IMR-90 (cell line): ENCODE measurements at regions not wholly inside any gene's neighbourhood (a gene's known extent, or its start where the extent isn't known, plus 50 kb on each side); places are given as distances from the start of the nearest gene placed in this dataset.
"Not testable (repeated sequence)": the region's sequence is repeated elsewhere in the genome, so short reads cannot be mapped to it uniquely, and the experiment has no call there.

Source experiments
- ATAC-seq: fragments of 200-7000 bp; cut with Tn5 transposase; 2 replicates; pipeline ENCODE4 v1.9.1; 2020; ENCODE audit warnings: low read depth, mild to moderate bottlenecking, moderate library complexity
- BruUV-seq: library from RNA; stranded (reverse); fragments of 400-500 nt; replicated peaks from 2 replicates; lab custom pipeline; 2021; lab: Mats Ljungman, UMichigan
- CTCF ChIA-PET: fragments of 300-600 bp; formaldehyde crosslinking; extraction: SDS; loops from one replicate; lab custom pipeline; 2021; ENCODE audit warnings: antibody characterized with exemption; lab: Yijun Ruan, JAX
- POLR2A ChIA-PET: fragments of 300-600 bp; sonication (Branson Sonifier 250); formaldehyde crosslinking; loops from one replicate; lab custom pipeline; 2022; ENCODE audit warnings: antibody characterized with exemption; ENCODE audit not compliant: unreplicated experiment; lab: Charles Lee
- DNase-seq: peaks from one replicate; pipeline ENCODE4 v3.0.0; 2013
- H2AFZ ChIP-seq: replicated peaks from 2 replicates; pipeline ENCODE3; 2013; ENCODE audit warnings: low read length, mild to moderate bottlenecking; ENCODE audit not compliant: poor library complexity
- H2AK5ac ChIP-seq: 2 replicates; pipeline ENCODE4 v1.6.1; 2013; ENCODE audit warnings: low read depth, low read length, inconsistent platforms
- H2AK9ac ChIP-seq: replicated peaks from 2 replicates; pipeline ENCODE3; 2013; ENCODE audit warnings: mild to moderate bottlenecking, low read depth, low read length, moderate library complexity; ENCODE audit not compliant: poor library complexity
- H2BK120ac ChIP-seq: 2 replicates; pipeline ENCODE4 v1.6.1; 2013; ENCODE audit warnings: low read depth, low read length, inconsistent platforms
- H2BK15ac ChIP-seq: 3 replicates; pipeline ENCODE4 v1.6.1; 2013; ENCODE audit warnings: low read depth, low read length, inconsistent platforms
- H2BK20ac ChIP-seq: 2 replicates; pipeline ENCODE4 v1.6.1; 2013; ENCODE audit warnings: low read depth, mild to moderate bottlenecking, inconsistent platforms, low read length, moderate library complexity
- H2BK5ac ChIP-seq: 2 replicates; pipeline ENCODE4 v1.6.1; 2013; ENCODE audit warnings: mild to moderate bottlenecking, low read depth, low read length, inconsistent platforms; ENCODE audit not compliant: poor library complexity, severe bottlenecking
- H3K14ac ChIP-seq: replicated peaks from 2 replicates; pipeline ENCODE4 v1.6.1; 2013; ENCODE audit warnings: low read depth, low read length, inconsistent platforms
- H3K18ac ChIP-seq: 2 replicates; pipeline ENCODE4 v1.6.1; 2013; ENCODE audit warnings: low read depth, low read length, control low read depth
- H3K23ac ChIP-seq: 2 replicates; pipeline ENCODE4 v1.6.1; 2013; ENCODE audit warnings: low read depth, low read length, inconsistent platforms
- H3K27ac ChIP-seq: 2 replicates; pipeline ENCODE4 v1.5.1; 2013; ENCODE audit warnings: mild to moderate bottlenecking, control low read depth, low read length; ENCODE audit not compliant: insufficient read depth
- H3K27me3 ChIP-seq: 2 replicates; pipeline ENCODE4 v1.6.1; 2013; ENCODE audit warnings: low read length; ENCODE audit not compliant: control insufficient read depth, insufficient read depth
- H3K36me3 ChIP-seq: 2 replicates; pipeline ENCODE4 v1.6.1; 2013; ENCODE audit warnings: low read length, mixed read lengths; ENCODE audit not compliant: control insufficient read depth, insufficient read depth
- H3K4ac ChIP-seq: 2 replicates; pipeline ENCODE4 v1.6.1; 2013; ENCODE audit warnings: low read depth, low read length, inconsistent platforms
- H3K4me1 ChIP-seq: 2 replicates; pipeline ENCODE4 v1.6.1; 2013; ENCODE audit warnings: low read length, mixed read lengths; ENCODE audit not compliant: control insufficient read depth, insufficient read depth
- H3K4me2 ChIP-seq: 2 replicates; pipeline ENCODE4 v1.6.1; 2013; ENCODE audit warnings: low read depth, mild to moderate bottlenecking, control low read depth, low read length, moderate library complexity
- H3K4me3 ChIP-seq: 2 replicates; pipeline ENCODE4 v1.5.1; 2013; ENCODE audit warnings: low read depth, mild to moderate bottlenecking, control low read depth, low read length, moderate library complexity; ENCODE audit not compliant: insufficient read depth
- H3K56ac ChIP-seq: 2 replicates; pipeline ENCODE4 v1.6.1; 2013; ENCODE audit warnings: low read length, inconsistent platforms; ENCODE audit not compliant: insufficient read depth; ENCODE audit errors: extremely low read depth
- H3K79me1 ChIP-seq, 2 experiments: 2 replicates each; pipeline ENCODE4 v1.6.1; 2013; ENCODE audit warnings: low read length in 2 of 2, inconsistent platforms in 1 of 2, low read depth in 1 of 2
- H3K9ac ChIP-seq: 2 replicates; pipeline ENCODE4 v1.6.1; 2013; ENCODE audit warnings: low read depth, low read length, control low read depth
- H3K9me1 ChIP-seq: 2 replicates; pipeline ENCODE4 v1.6.1; 2013; ENCODE audit warnings: low read length, inconsistent platforms; ENCODE audit not compliant: insufficient read depth
- H3K9me3 ChIP-seq: 2 replicates; pipeline ENCODE4 v1.6.1; 2013; ENCODE audit warnings: low read length; ENCODE audit not compliant: control insufficient read depth, insufficient read depth
- H4K20me1 ChIP-seq: 2 replicates; pipeline ENCODE4 v1.6.1; 2013; ENCODE audit warnings: low read length, inconsistent platforms; ENCODE audit not compliant: insufficient read depth
- H4K5ac ChIP-seq: 2 replicates; pipeline ENCODE4 v1.6.1; 2013; ENCODE audit warnings: mild to moderate bottlenecking, low read depth, low read length, control low read depth
- H4K8ac ChIP-seq, 2 experiments: 2 replicates each; pipeline ENCODE4 v1.6.1; 2013; ENCODE audit warnings: low read depth in 2 of 2, low read length in 2 of 2, control low read depth in 1 of 2, inconsistent platforms in 1 of 2
- H4K91ac ChIP-seq: 2 replicates; pipeline ENCODE4 v1.6.1; 2013; ENCODE audit warnings: low read depth, low read length, inconsistent platforms; ENCODE audit not compliant: insufficient read depth
- WGBS, 2 experiments: methylation state at CpG; one replicate each; pipeline versions ENCODE4 v1.1.5 to v1.1.7; 2013; ENCODE audit warnings: missing lambda C conversion rate in 2 of 2; ENCODE audit not compliant: insufficient read length in 1 of 2; ENCODE audit errors: extremely low coverage in 2 of 2; 5-methylcytosine and 5-hydroxymethylcytosine counted together
- dilution Hi-C: fragments of 300-500 bp; cut with HindIII; formaldehyde crosslinking; loops from one replicate; pipeline ENCODE4 v1.14.3; 2018; ENCODE audit warnings: low sequenced_read_pairs; ENCODE audit not compliant: unreplicated experiment
- in situ Hi-C: fragments of 300-500 bp; cut with MboI; formaldehyde crosslinking; loops from 3 replicates; pipeline ENCODE4 v1.14.3; 2019; ENCODE audit warnings: low sequenced_read_pairs, inconsistent platforms, mixed read lengths
- intact Hi-C: fragments of 100-400 bp; cut with micrococcal nuclease; formaldehyde crosslinking; loops from 2 replicates; pipeline ENCODE4 v1.10.0; 2022

DNA sequence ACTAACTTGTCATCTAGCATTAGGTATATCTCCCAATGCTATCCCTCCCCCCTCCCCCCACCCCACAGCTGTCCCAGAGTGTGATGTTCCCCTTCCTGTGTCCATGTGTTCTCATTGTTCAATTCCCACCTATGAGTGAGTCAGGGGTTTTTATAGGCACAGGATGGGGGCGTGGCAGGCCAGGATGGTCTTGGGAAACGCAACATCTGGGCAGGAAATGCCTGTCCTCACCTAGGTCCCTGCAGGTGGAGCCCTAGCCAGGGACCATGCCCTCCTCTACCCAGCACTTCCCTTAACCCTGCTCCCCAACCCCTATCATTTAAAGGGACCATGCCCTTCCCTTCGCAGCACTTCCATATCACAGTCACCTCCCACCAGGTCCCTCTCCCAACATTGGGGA lies 1430.6 kb downstream of the CDH8 start:
- H4K91ac ChIP-seq, dilution Hi-C loops, H2AK9ac ChIP-seq, H3K23ac ChIP-seq, H3K4ac ChIP-seq, H4K20me1 ChIP-seq, H3K4me3 ChIP-seq, H3K56ac ChIP-seq, H4K5ac ChIP-seq, CTCF ChIA-PET, ATAC-seq, POLR2A ChIA-PET, H3K9me1 ChIP-seq, H2BK15ac ChIP-seq, H3K36me3 ChIP-seq, in situ Hi-C loops, H4K8ac ChIP-seq, H3K4me1 ChIP-seq, H3K27ac ChIP-seq, H3K9ac ChIP-seq, H3K9me3 ChIP-seq, H3K4me2 ChIP-seq, H3K14ac ChIP-seq, H2AK5ac ChIP-seq, DNase-seq, BruUV-seq, H3K79me1 ChIP-seq, H3K18ac ChIP-seq, H2AFZ ChIP-seq, H3K27me3 ChIP-seq, intact Hi-C loops, H2BK120ac ChIP-seq, H2BK20ac ChIP-seq, H2BK5ac ChIP-seq: not testable (repeated sequence)
- WGBS, 2 experiments = no CpG with 5 or more reads among the region's 3 CpGs
